Liver (tissue), 8 donors: ENCODE measurements at regions not wholly inside any gene's neighbourhood (a gene's known extent, or its start where the extent isn't known, plus 50 kb on each side); places are given as distances from the start of the nearest gene placed in this dataset.

Experiments used
- DNase-seq: peaks from one replicate; pipeline ENCODE4 v3.0.0-alpha.2; 2017; ENCODE audit warnings: low spot score
- H3K27ac ChIP-seq, 2 donors: one replicate each; pipeline ENCODE4 v1.7.0; 2013; ENCODE audit warnings: inconsistent platforms in 2 of 2, low read length in 2 of 2, control low read depth in 1 of 2, low read depth in 1 of 2, mild to moderate bottlenecking in 1 of 2
- H3K27me3 ChIP-seq, 4 donors: one replicate each; pipeline versions ENCODE4 v1.6.1 to v1.7.0; 2013; ENCODE audit warnings: low read length in 3 of 4, inconsistent platforms in 1 of 4, mild to moderate bottlenecking in 1 of 4, moderate library complexity in 1 of 4; ENCODE audit not compliant: control insufficient read depth in 4 of 4, insufficient read depth in 4 of 4
- H3K36me3 ChIP-seq, 4 donors: one replicate each; pipeline versions ENCODE4 v1.6.1 to v1.7.0; 2013; ENCODE audit warnings: low read length in 3 of 4, mild to moderate bottlenecking in 3 of 4, low read depth in 1 of 4, moderate library complexity in 1 of 4; ENCODE audit not compliant: control insufficient read depth in 4 of 4, insufficient read depth in 3 of 4
- H3K4me1 ChIP-seq, 4 donors: one replicate each; pipeline versions ENCODE4 v1.6.1 to v1.7.0; 2013; ENCODE audit warnings: low read length in 3 of 4, mild to moderate bottlenecking in 3 of 4, moderate library complexity in 1 of 4; ENCODE audit not compliant: control insufficient read depth in 4 of 4, insufficient read depth in 4 of 4
- H3K4me3 ChIP-seq, 3 donors: one replicate each; pipeline versions ENCODE4 v1.6.1 to v1.7.0; 2013; ENCODE audit warnings: low read length in 3 of 3, control low read depth in 1 of 3, low read depth in 1 of 3, mild to moderate bottlenecking in 1 of 3
- H3K9ac ChIP-seq, 2 donors: one replicate each; pipeline ENCODE4 v1.7.0; 2013; ENCODE audit warnings: low read length in 2 of 2, mild to moderate bottlenecking in 2 of 2, moderate library complexity in 2 of 2, control low read depth in 1 of 2, low read depth in 1 of 2
- H3K9me3 ChIP-seq, 4 donors: one replicate each; pipeline versions ENCODE4 v1.6.1 to v1.7.0; 2013; ENCODE audit warnings: low read length in 3 of 4; ENCODE audit not compliant: control insufficient read depth in 4 of 4
- EGR1 ChIP-seq, 2 donors: IDR thresholded peaks; 2 replicates each; pipeline ENCODE4 v1.6.1; 2016 to 2018; ENCODE audit warnings: antibody characterized with exemption in 2 of 2, low read depth in 2 of 2
- FOXA1 ChIP-seq: IDR thresholded peaks from 2 replicates; pipeline ENCODE4 v1.6.1; 2016; ENCODE audit warnings: antibody characterized with exemption
- FOXA2 ChIP-seq: IDR thresholded peaks from 2 replicates; pipeline ENCODE4 v1.6.1; 2016; ENCODE audit warnings: antibody characterized with exemption
- GABPA ChIP-seq, 2 donors: IDR thresholded peaks in 1 of 2; conservative IDR thresholded peaks in 1 of 2; 2 replicates each; pipeline ENCODE4 v1.6.1; 2016; ENCODE audit warnings: antibody characterized with exemption in 2 of 2, mild to moderate bottlenecking in 1 of 2, moderate library complexity in 1 of 2
- HNF4A ChIP-seq, 2 donors: conservative IDR thresholded peaks; 2 replicates each; pipeline ENCODE4 v1.6.1; 2016; ENCODE audit warnings: antibody characterized with exemption in 2 of 2, mild to moderate bottlenecking in 2 of 2
- HNF4G ChIP-seq: IDR thresholded peaks from 2 replicates; pipeline ENCODE4 v1.6.1; 2016; ENCODE audit warnings: antibody characterized with exemption
- JUND ChIP-seq, 2 donors: IDR thresholded peaks; 2 replicates each; pipeline ENCODE4 v1.6.1; 2016; ENCODE audit warnings: antibody characterized with exemption in 2 of 2
- NR2F2 ChIP-seq: IDR thresholded peaks from 2 replicates; pipeline ENCODE4 v1.6.1; 2016; ENCODE audit warnings: antibody characterized with exemption
- RAD21 ChIP-seq, 2 donors: IDR thresholded peaks; 2 replicates each; pipeline ENCODE4 v1.6.1; 2016; ENCODE audit warnings: antibody characterized with exemption in 2 of 2, mild to moderate bottlenecking in 2 of 2
- RXRA ChIP-seq, 2 donors: IDR thresholded peaks; 2 replicates each; pipeline ENCODE4 v1.6.1; 2017 to 2018; ENCODE audit warnings: antibody characterized with exemption in 2 of 2, mild to moderate bottlenecking in 1 of 2
- SP1 ChIP-seq: IDR thresholded peaks from 2 replicates; pipeline ENCODE4 v1.6.1; 2018; ENCODE audit warnings: antibody characterized with exemption, mild to moderate bottlenecking
- TAF1 ChIP-seq: conservative IDR thresholded peaks from 2 replicates; pipeline ENCODE4 v1.6.1; 2016; ENCODE audit warnings: antibody characterized with exemption, mild to moderate bottlenecking
- YY1 ChIP-seq: IDR thresholded peaks from 2 replicates; pipeline ENCODE4 v1.6.1; 2016; ENCODE audit warnings: antibody characterized with exemption, mild to moderate bottlenecking
- WGBS: extraction: QIAGEN DNeasy Blood & Tissue Kit; methylation state at CpG from one replicate; pipeline ENCODE4 v1.1.7; 2013; 5-methylcytosine and 5-hydroxymethylcytosine counted together
- TF ChIP-seq, protein P1 (sequence below): IDR thresholded peaks from 2 replicates; pipeline ENCODE4 v1.6.1; 2016; ENCODE audit warnings: antibody characterized with exemption
- TF ChIP-seq, protein P2 (sequence below): IDR thresholded peaks from 2 replicates; pipeline ENCODE4 v1.6.1; 2016; ENCODE audit warnings: antibody characterized with exemption, mild to moderate bottlenecking
- TF ChIP-seq, protein P3 (sequence below): IDR thresholded peaks from 2 replicates; pipeline ENCODE4 v1.6.1; 2016; ENCODE audit warnings: antibody characterized with exemption
- TF ChIP-seq, protein P4 (sequence below): fragments of 150-350 bp; IDR thresholded peaks from 2 replicates; pipeline ENCODE4 v1.5.1; 2017; ENCODE audit warnings: improper control_type of control experiment, low read depth, low read length; ENCODE audit not compliant: missing input control
- TF ChIP-seq, protein P5 (sequence below): IDR thresholded peaks from 2 replicates; pipeline ENCODE4 v1.6.1; 2016; ENCODE audit warnings: antibody characterized with exemption
- donor health status: healthy.
- donor health status: healthy.
- donor health status: healthy.
- donor health status: healthy.
- donor health status: healthy.

DNA sequence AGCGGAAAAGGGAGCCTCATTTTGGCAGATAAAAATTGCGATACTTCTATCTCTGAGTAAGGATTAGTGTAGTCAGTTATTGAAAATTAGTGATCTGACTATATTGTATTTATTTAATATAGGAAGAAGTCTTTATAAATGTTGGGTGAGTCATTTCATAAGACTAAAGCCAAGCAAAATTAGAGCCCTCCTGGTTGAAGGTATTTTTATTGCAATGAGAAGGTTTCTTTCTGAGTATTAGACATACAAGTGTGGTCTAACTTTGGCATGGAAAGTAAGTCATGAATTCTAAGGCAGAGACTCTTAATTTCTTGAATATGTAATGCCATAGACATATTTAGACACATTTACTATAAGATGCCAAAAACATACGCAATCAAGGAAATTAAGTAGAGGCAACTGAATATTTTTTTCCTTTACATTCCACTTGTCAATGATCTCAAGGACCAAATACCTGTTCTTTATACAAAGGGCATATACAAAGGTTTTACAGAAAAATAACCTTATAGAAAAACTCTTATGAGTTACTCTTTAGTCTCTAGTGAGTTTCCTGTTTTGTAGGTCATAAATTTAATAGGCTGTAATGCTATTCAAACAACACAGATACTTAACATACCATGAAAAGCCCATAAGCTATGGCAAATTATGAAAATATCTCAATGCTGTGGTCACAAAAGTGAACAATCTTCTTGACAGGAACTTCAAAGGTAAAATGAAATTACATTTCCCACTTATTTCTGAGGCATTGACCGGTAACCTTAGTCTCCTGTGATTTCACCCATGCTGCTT lies 156.6 kb upstream of the BTG1 start:
- Histone ChIP-seq H3K27me3 (no peaks in the 10 kb centered on the region), H3K9ac (no peak overlapping the region), H3K27ac (no peak overlapping the region), H3K36me3 (no peaks in the 10 kb centered on the region), H3K4me1 (no peaks in the 10 kb centered on the region), H3K9me3 (no peaks in the 10 kb centered on the region), H3K4me3 (no peak overlapping the region)
- no peak for DNase-seq
- WGBS: 97% methylated on average over 4 of the region's 4 CpGs
- TF ChIP-seq, protein P1, sequence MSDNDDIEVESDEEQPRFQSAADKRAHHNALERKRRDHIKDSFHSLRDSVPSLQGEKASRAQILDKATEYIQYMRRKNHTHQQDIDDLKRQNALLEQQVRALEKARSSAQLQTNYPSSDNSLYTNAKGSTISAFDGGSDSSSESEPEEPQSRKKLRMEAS: no peak
- no peak for TF ChIP-seq RXRA (IDR thresholded peaks at IDR 0.05)
- no peak for TF ChIP-seq JUND (IDR thresholded peaks at IDR 0.05)
- TF ChIP-seq, protein P2, sequence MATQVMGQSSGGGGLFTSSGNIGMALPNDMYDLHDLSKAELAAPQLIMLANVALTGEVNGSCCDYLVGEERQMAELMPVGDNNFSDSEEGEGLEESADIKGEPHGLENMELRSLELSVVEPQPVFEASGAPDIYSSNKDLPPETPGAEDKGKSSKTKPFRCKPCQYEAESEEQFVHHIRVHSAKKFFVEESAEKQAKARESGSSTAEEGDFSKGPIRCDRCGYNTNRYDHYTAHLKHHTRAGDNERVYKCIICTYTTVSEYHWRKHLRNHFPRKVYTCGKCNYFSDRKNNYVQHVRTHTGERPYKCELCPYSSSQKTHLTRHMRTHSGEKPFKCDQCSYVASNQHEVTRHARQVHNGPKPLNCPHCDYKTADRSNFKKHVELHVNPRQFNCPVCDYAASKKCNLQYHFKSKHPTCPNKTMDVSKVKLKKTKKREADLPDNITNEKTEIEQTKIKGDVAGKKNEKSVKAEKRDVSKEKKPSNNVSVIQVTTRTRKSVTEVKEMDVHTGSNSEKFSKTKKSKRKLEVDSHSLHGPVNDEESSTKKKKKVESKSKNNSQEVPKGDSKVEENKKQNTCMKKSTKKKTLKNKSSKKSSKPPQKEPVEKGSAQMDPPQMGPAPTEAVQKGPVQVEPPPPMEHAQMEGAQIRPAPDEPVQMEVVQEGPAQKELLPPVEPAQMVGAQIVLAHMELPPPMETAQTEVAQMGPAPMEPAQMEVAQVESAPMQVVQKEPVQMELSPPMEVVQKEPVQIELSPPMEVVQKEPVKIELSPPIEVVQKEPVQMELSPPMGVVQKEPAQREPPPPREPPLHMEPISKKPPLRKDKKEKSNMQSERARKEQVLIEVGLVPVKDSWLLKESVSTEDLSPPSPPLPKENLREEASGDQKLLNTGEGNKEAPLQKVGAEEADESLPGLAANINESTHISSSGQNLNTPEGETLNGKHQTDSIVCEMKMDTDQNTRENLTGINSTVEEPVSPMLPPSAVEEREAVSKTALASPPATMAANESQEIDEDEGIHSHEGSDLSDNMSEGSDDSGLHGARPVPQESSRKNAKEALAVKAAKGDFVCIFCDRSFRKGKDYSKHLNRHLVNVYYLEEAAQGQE: no peak
- TF ChIP-seq HNF4A (conservative IDR thresholded peaks at IDR 0.05): no peak
- TF ChIP-seq SP1: no peak
- TF ChIP-seq, protein P3, sequence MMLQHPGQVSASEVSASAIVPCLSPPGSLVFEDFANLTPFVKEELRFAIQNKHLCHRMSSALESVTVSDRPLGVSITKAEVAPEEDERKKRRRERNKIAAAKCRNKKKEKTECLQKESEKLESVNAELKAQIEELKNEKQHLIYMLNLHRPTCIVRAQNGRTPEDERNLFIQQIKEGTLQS: no peak
- no peak for TF ChIP-seq FOXA1
- TF ChIP-seq EGR1 (IDR thresholded peaks at IDR 0.05; ENCODE audit: low read depth in 2 of 2): no peak
- TF ChIP-seq NR2F2: no peak
- TF ChIP-seq GABPA (IDR thresholded peaks at IDR 0.05 in 1 of 2, conservative IDR thresholded peaks at IDR 0.05 in 1 of 2): no peak
- TF ChIP-seq RAD21 (IDR thresholded peaks at IDR 0.05): no peak
- TF ChIP-seq YY1: no peak
- TF ChIP-seq, protein P4, sequence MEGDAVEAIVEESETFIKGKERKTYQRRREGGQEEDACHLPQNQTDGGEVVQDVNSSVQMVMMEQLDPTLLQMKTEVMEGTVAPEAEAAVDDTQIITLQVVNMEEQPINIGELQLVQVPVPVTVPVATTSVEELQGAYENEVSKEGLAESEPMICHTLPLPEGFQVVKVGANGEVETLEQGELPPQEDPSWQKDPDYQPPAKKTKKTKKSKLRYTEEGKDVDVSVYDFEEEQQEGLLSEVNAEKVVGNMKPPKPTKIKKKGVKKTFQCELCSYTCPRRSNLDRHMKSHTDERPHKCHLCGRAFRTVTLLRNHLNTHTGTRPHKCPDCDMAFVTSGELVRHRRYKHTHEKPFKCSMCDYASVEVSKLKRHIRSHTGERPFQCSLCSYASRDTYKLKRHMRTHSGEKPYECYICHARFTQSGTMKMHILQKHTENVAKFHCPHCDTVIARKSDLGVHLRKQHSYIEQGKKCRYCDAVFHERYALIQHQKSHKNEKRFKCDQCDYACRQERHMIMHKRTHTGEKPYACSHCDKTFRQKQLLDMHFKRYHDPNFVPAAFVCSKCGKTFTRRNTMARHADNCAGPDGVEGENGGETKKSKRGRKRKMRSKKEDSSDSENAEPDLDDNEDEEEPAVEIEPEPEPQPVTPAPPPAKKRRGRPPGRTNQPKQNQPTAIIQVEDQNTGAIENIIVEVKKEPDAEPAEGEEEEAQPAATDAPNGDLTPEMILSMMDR: no peak
- no peak for TF ChIP-seq HNF4G
- TF ChIP-seq, protein P5, sequence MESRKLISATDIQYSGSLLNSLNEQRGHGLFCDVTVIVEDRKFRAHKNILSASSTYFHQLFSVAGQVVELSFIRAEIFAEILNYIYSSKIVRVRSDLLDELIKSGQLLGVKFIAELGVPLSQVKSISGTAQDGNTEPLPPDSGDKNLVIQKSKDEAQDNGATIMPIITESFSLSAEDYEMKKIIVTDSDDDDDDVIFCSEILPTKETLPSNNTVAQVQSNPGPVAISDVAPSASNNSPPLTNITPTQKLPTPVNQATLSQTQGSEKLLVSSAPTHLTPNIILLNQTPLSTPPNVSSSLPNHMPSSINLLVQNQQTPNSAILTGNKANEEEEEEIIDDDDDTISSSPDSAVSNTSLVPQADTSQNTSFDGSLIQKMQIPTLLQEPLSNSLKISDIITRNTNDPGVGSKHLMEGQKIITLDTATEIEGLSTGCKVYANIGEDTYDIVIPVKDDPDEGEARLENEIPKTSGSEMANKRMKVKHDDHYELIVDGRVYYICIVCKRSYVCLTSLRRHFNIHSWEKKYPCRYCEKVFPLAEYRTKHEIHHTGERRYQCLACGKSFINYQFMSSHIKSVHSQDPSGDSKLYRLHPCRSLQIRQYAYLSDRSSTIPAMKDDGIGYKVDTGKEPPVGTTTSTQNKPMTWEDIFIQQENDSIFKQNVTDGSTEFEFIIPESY: no peak
- no peak for TF ChIP-seq TAF1
- no peak for TF ChIP-seq FOXA2
